Erythroblast (primary cell): ENCODE measurements at regions not wholly inside any gene's neighbourhood (a gene's known extent, or its start where the extent isn't known, plus 50 kb on each side); places are given as distances from the start of the nearest gene placed in this dataset.

Experiments
- GATA1 ChIP-seq: IDR thresholded peaks from 2 replicates; pipeline ENCODE4 v1.6.1; 2011; ENCODE audit warnings: low read depth, mild to moderate bottlenecking, control low read depth, low read length, moderate library complexity
- POLR2A ChIP-seq: IDR thresholded peaks from 2 replicates; pipeline ENCODE4 v1.6.1; 2011; ENCODE audit warnings: mild to moderate bottlenecking, low read length

DNA sequence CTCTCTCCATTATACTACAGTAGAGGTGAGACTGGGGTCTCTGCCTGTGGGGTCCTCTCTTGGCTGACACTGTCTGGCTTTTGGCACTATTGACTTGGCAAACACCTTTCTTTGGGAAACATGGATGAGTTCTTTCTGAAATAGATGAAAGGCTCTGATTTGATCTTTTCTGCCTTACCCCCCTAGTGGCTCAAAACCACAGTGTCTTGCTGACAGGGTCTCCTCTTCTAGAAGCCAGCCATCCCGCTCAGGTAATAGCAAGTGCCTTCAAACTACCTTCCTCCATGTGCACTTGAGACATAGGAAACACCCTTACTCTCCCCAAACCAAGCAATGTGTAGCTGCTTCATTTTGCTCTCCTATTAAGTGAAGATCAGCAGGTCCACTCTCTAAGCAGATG, 260.4 kb downstream of the BRINP2 start:
- TF ChIP-seq POLR2A (no peak), GATA1 (no peak)
